ENCODE measurements at regions not wholly inside any gene's neighbourhood (a gene's known extent, or its start where the extent isn't known, plus 50 kb on each side); places are given as distances from the start of the nearest gene placed in this dataset.

- Mint-ChIP-seq H3K4me1 (peaks cover 6% of the 10 kb centered on the region; the same call in 2 of the 3 replicates), H3K9me3 (no peaks in the 10 kb centered on the region), H3K36me3 (ENCODE audit: low read depth) (no peaks in the 10 kb centered on the region), H3K27ac (no peak overlapping the region), H3K4me3 (no peak overlapping the region), H3K27me3 (ENCODE audit: insufficient read depth, low read depth, poor library complexity) (no peaks in the 10 kb centered on the region)
- Histone ChIP-seq H3K79me2 (replicated peaks; ENCODE audit: insufficient read depth) (no peaks in the 10 kb centered on the region), H3K4me1 (ENCODE audit: insufficient read depth) (no peaks in the 10 kb centered on the region), H3K27me3 (ENCODE audit: insufficient read depth) (no peaks in the 10 kb centered on the region), H3K27ac (ENCODE audit: low read depth) (no peak overlapping the region), H3K36me3 (ENCODE audit: insufficient read depth) (no peaks in the 10 kb centered on the region), H3F3A (replicated peaks; ENCODE audit: low read depth) (no peaks in the 10 kb centered on the region), H4K20me1 (replicated peaks; ENCODE audit: insufficient read depth) (no peaks in the 10 kb centered on the region), H3K4me2 (no peak overlapping the region), H3K4me3 (no peak overlapping the region), H3K9me2 (ENCODE audit: insufficient read depth) (no peaks in the 10 kb centered on the region), H2AFZ (no peak overlapping the region)
- TF ChIP-seq ZNF114 (CRISPR knock-in tag; IDR thresholded peaks at IDR 0.05) (no peak), STAT1 (IDR thresholded peaks at IDR 0.05; ENCODE audit: unreplicated experiment) (no peak), POLR2AphosphoS5 (IDR thresholded peaks at IDR 0.05; ENCODE audit: low read depth) (no peak), EZH2 (IDR thresholded peaks at IDR 0.05; ENCODE audit: low read depth, unreplicated experiment) (no peak), NANOG (IDR thresholded peaks at IDR 0.05; ENCODE audit: borderline replicate concordance) (no peak), JUNB (IDR thresholded peaks at IDR 0.05; ENCODE audit: unreplicated experiment) (no peak)
- TF ChIP-seq, protein P1, sequence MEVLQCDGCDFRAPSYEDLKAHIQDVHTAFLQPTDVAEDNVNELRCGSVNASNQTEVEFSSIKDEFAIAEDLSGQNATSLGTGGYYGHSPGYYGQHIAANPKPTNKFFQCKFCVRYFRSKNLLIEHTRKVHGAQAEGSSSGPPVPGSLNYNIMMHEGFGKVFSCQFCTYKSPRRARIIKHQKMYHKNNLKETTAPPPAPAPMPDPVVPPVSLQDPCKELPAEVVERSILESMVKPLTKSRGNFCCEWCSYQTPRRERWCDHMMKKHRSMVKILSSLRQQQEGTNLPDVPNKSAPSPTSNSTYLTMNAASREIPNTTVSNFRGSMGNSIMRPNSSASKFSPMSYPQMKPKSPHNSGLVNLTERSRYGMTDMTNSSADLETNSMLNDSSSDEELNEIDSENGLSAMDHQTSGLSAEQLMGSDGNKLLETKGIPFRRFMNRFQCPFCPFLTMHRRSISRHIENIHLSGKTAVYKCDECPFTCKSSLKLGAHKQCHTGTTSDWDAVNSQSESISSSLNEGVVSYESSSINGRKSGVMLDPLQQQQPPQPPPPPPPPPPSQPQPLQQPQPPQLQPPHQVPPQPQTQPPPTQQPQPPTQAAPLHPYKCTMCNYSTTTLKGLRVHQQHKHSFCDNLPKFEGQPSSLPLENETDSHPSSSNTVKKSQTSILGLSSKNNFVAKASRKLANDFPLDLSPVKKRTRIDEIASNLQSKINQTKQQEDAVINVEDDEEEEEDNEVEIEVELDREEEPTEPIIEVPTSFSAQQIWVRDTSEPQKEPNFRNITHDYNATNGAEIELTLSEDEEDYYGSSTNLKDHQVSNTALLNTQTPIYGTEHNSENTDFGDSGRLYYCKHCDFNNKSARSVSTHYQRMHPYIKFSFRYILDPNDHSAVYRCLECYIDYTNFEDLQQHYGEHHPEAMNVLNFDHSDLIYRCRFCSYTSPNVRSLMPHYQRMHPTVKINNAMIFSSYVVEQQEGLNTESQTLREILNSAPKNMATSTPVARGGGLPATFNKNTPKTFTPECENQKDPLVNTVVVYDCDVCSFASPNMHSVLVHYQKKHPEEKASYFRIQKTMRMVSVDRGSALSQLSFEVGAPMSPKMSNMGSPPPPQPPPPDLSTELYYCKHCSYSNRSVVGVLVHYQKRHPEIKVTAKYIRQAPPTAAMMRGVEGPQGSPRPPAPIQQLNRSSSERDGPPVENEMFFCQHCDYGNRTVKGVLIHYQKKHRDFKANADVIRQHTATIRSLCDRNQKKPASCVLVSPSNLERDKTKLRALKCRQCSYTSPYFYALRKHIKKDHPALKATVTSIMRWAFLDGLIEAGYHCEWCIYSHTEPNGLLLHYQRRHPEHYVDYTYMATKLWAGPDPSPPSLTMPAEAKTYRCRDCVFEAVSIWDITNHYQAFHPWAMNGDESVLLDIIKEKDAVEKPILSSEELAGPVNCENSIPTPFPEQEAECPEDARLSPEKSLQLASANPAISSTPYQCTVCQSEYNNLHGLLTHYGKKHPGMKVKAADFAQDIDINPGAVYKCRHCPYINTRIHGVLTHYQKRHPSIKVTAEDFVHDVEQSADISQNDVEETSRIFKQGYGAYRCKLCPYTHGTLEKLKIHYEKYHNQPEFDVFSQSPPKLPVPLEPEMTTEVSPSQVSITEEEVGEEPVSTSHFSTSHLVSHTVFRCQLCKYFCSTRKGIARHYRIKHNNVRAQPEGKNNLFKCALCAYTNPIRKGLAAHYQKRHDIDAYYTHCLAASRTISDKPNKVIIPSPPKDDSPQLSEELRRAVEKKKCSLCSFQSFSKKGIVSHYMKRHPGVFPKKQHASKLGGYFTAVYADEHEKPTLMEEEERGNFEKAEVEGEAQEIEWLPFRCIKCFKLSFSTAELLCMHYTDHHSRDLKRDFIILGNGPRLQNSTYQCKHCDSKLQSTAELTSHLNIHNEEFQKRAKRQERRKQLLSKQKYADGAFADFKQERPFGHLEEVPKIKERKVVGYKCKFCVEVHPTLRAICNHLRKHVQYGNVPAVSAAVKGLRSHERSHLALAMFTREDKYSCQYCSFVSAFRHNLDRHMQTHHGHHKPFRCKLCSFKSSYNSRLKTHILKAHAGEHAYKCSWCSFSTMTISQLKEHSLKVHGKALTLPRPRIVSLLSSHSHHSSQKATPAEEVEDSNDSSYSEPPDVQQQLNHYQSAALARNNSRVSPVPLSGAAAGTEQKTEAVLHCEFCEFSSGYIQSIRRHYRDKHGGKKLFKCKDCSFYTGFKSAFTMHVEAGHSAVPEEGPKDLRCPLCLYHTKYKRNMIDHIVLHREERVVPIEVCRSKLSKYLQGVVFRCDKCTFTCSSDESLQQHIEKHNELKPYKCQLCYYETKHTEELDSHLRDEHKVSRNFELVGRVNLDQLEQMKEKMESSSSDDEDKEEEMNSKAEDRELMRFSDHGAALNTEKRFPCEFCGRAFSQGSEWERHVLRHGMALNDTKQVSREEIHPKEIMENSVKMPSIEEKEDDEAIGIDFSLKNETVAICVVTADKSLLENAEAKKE (CRISPR knock-in tag; IDR thresholded peaks at IDR 0.05), result no peak
- ATAC-seq (no peak), DNase-seq (ENCODE audit: low spot score) (no peak)
These were observed 303.5 kb upstream of the ZNF804A start for GRCh38 chr2:184294831-184295230.

GRCh38 chr2:184297085-184297484, 301.2 kb upstream of the ZNF804A start:
- Mint-ChIP-seq H3K4me3 (no peak overlapping the region), H3K27me3 (ENCODE audit: insufficient read depth, low read depth, poor library complexity) (no peaks in the 10 kb centered on the region), H3K9me3 (no peaks in the 10 kb centered on the region), H3K36me3 (ENCODE audit: low read depth) (no peaks in the 10 kb centered on the region), H3K27ac (no peak overlapping the region), H3K4me1 (peaks cover 6% of the 10 kb centered on the region; the same call in 2 of the 3 replicates)
- no peaks in the 10 kb centered on the region for H4K20me1 ChIP-seq (replicated peaks; ENCODE audit: insufficient read depth)
- no peak overlapping the region for H2AFZ ChIP-seq
- H3K36me3 ChIP-seq (ENCODE audit: insufficient read depth), result no peaks in the 10 kb centered on the region
- H3K4me3 ChIP-seq, result no peak overlapping the region
- no peaks in the 10 kb centered on the region for H3K79me2 ChIP-seq (replicated peaks; ENCODE audit: insufficient read depth)
- no peaks in the 10 kb centered on the region for H3K27me3 ChIP-seq (ENCODE audit: insufficient read depth)
- DNase-seq (ENCODE audit: low spot score) (no peak), ATAC-seq (no peak)
- H3K27ac ChIP-seq (ENCODE audit: low read depth), result no peak overlapping the region
- H3K9me2 ChIP-seq (ENCODE audit: insufficient read depth), result no peaks in the 10 kb centered on the region
- no peak overlapping the region for H3K4me2 ChIP-seq
- no peaks in the 10 kb centered on the region for H3F3A ChIP-seq (replicated peaks; ENCODE audit: low read depth)
- no peaks in the 10 kb centered on the region for H3K4me1 ChIP-seq (ENCODE audit: insufficient read depth)
- TF ChIP-seq ZNF114 (CRISPR knock-in tag; IDR thresholded peaks at IDR 0.05) (no peak), EZH2phosphoT487 (IDR thresholded peaks at IDR 0.05; ENCODE audit: unreplicated experiment) (no peak), REST (IDR thresholded peaks at IDR 0.05; ENCODE audit: unreplicated experiment) (no peak)
- TF ChIP-seq, protein P2, sequence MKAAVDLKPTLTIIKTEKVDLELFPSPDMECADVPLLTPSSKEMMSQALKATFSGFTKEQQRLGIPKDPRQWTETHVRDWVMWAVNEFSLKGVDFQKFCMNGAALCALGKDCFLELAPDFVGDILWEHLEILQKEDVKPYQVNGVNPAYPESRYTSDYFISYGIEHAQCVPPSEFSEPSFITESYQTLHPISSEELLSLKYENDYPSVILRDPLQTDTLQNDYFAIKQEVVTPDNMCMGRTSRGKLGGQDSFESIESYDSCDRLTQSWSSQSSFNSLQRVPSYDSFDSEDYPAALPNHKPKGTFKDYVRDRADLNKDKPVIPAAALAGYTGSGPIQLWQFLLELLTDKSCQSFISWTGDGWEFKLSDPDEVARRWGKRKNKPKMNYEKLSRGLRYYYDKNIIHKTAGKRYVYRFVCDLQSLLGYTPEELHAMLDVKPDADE (IDR thresholded peaks at IDR 0.05), result no peak

Measured in GM23338 (cell line).